ENCODE measurements at regions not wholly inside any gene's neighbourhood (a gene's known extent, or its start where the extent isn't known, plus 50 kb on each side); places are given as distances from the start of the nearest gene placed in this dataset.

GRCh38 chr13:50574731-50575130 is 268.8 kb downstream of the DLEU7 start:
- DNase-seq (ENCODE audit: low read depth in 2 of 2), result no peak

GRCh38 chr13:50575138-50575537 is 268.4 kb downstream of the DLEU7 start:
- no peak for DNase-seq (ENCODE audit: low read depth in 2 of 2)

GRCh38 chr13:50576156-50576555 is 267.3 kb downstream of the DLEU7 start:
- DNase-seq (ENCODE audit: low read depth in 2 of 2), result no peak

- no peak for DNase-seq (ENCODE audit: low read depth in 2 of 2)
These were observed 265.7 kb downstream of the DLEU7 start for GRCh38 chr13:50577806-50578205.

GRCh38 chr13:50580684-50581305 is 262.7 kb downstream of the DLEU7 start:
- no peak for DNase-seq (ENCODE audit: low read depth in 2 of 2)

- no peak for DNase-seq (ENCODE audit: low read depth in 2 of 2)
These were observed 261.8 kb downstream of the DLEU7 start for GRCh38 chr13:50581586-50582196.

- DNase-seq (ENCODE audit: low read depth in 2 of 2), result no peak
These were observed 258.5 kb downstream of the DLEU7 start for GRCh38 chr13:50584856-50585580.

- no peak for DNase-seq (ENCODE audit: low read depth in 2 of 2)
These were observed 257.6 kb downstream of the DLEU7 start for GRCh38 chr13:50585674-50586413.

GRCh38 chr13:50586414-50587083 is 256.9 kb downstream of the DLEU7 start:
- no peak for DNase-seq (ENCODE audit: low read depth in 2 of 2)

GRCh38 chr13:50587115-50587514 is 256.4 kb downstream of the DLEU7 start:
- no peak for DNase-seq (ENCODE audit: low read depth in 2 of 2)

GRCh38 chr13:50587645-50588373 is 255.7 kb downstream of the DLEU7 start:
- no peak for DNase-seq (ENCODE audit: low read depth in 2 of 2)

- DNase-seq (ENCODE audit: low read depth in 2 of 2), result no peak
These were observed 254.9 kb downstream of the DLEU7 start for GRCh38 chr13:50588491-50589130.

- no peak for DNase-seq (ENCODE audit: low read depth in 2 of 2)
These were observed 254.4 kb downstream of the DLEU7 start for GRCh38 chr13:50589139-50589538.

GRCh38 chr13:50589651-50590054 is 253.8 kb downstream of the DLEU7 start:
- DNase-seq (ENCODE audit: low read depth in 2 of 2), result no peak

- no peak for DNase-seq (ENCODE audit: low read depth in 2 of 2)
These were observed 250.9 kb downstream of the DLEU7 start for GRCh38 chr13:50592412-50593155.

- DNase-seq (ENCODE audit: low read depth in 2 of 2), result no peak
These were observed 250.3 kb downstream of the DLEU7 start for GRCh38 chr13:50593207-50593606.

GRCh38 chr13:50594276-50595051 is 249.0 kb downstream of the DLEU7 start:
- no peak for DNase-seq (ENCODE audit: low read depth in 2 of 2)

- no peak for DNase-seq (ENCODE audit: low read depth in 2 of 2)
These were observed 248.3 kb downstream of the DLEU7 start for GRCh38 chr13:50595196-50595595.

- DNase-seq (ENCODE audit: low read depth in 2 of 2), result no peak
These were observed 247.3 kb downstream of the DLEU7 start for GRCh38 chr13:50596156-50596555.
